Transverse colon (tissue), 4 donors: ENCODE measurements at regions not wholly inside any gene's neighbourhood (a gene's known extent, or its start where the extent isn't known, plus 50 kb on each side); places are given as distances from the start of the nearest gene placed in this dataset.

Experiments
- DNase-seq: peaks from one replicate; pipeline ENCODE4 v3.0.0-alpha.2; 2019
- H3K27ac ChIP-seq, 4 donors: fragments of 200-600 bp; sonication (generic); 2 replicates each; pipeline ENCODE4 v1.5.1; 2016 to 2018; ENCODE audit warnings: inconsistent platforms in 4 of 4
- H3K27me3 ChIP-seq: fragments of 200-600 bp; sonication (generic); 2 replicates; pipeline ENCODE4 v1.5.1; 2017; ENCODE audit warnings: inconsistent platforms
- H3K36me3 ChIP-seq, 4 donors: fragments of 200-600 bp; sonication (generic); 2 replicates each; pipeline ENCODE4 v1.5.1; 2017 to 2019; ENCODE audit warnings: inconsistent platforms in 4 of 4
- H3K4me1 ChIP-seq, 4 donors: fragments of 200-600 bp; sonication (generic); 2 replicates each; pipeline ENCODE4 v1.5.1; 2017 to 2020; ENCODE audit warnings: inconsistent platforms in 4 of 4
- H3K4me3 ChIP-seq, 4 donors: fragments of 200-600 bp; sonication (generic); 1 replicate in 1 of 4; 2 replicates in 3 of 4; pipeline versions ENCODE4 v1.5.1 to v1.6.1; 2017 to 2019; ENCODE audit warnings: inconsistent platforms in 4 of 4
- H3K9me3 ChIP-seq, 2 donors: fragments of 200-600 bp; sonication (generic); 2 replicates each; pipeline ENCODE4 v1.5.1; 2017 to 2019; ENCODE audit warnings: inconsistent platforms in 2 of 2
- EP300 ChIP-seq: sonication (generic); formaldehyde crosslinking; IDR thresholded peaks from one replicate; pipeline ENCODE4 v1.6.1; 2017; ENCODE audit warnings: antibody characterized with exemption, low read depth
- POLR2A ChIP-seq: fragments of 450-650 bp; IDR thresholded peaks from one replicate; pipeline ENCODE4 v1.6.1; 2016; ENCODE audit warnings: antibody characterized with exemption, mild to moderate bottlenecking, moderate library complexity
- POLR2AphosphoS5 ChIP-seq, 3 donors: sonication (generic); formaldehyde crosslinking; IDR thresholded peaks; one replicate each; pipeline ENCODE4 v1.6.1; 2016; ENCODE audit warnings: antibody characterized with exemption in 3 of 3
- WGBS, 2 donors: methylation state at CpG; one replicate each; pipeline ENCODE4 v1.1.5; 2018; ENCODE audit warnings: low coverage in 1 of 2; 5-methylcytosine and 5-hydroxymethylcytosine counted together
- in situ Hi-C, 4 donors: fragments of 200-750 bp; cut with MboI; loops; one replicate each; pipeline versions ENCODE4 v1.15.0 to v1.15.1; 2017; ENCODE audit warnings: low sequenced_read_pairs in 3 of 4, low pct_ligation_motif_present in 1 of 4, low pct_unique_long_range_greater_than_20kb in 1 of 4
- intact Hi-C: fragments of 100-400 bp; cut with DNase I; formaldehyde crosslinking; loops from one replicate; pipeline ENCODE4 v1.15.1; 2023; ENCODE audit warnings: low total_unique reads
- TF ChIP-seq, protein P1 (sequence below), 5 experiments: fragments of 200-600 bp in 3 of 5; fragments of 450-650 bp in 2 of 5; sonication (generic) in 3 of 5; IDR thresholded peaks; 1 replicate in 2 of 5; 2 replicates in 3 of 5; pipeline ENCODE4 v1.5.1; 2016 to 2017; ENCODE audit warnings: antibody characterized with exemption in 5 of 5, inconsistent platforms in 3 of 5, mild to moderate bottlenecking in 2 of 5, moderate library complexity in 1 of 5

DNA sequence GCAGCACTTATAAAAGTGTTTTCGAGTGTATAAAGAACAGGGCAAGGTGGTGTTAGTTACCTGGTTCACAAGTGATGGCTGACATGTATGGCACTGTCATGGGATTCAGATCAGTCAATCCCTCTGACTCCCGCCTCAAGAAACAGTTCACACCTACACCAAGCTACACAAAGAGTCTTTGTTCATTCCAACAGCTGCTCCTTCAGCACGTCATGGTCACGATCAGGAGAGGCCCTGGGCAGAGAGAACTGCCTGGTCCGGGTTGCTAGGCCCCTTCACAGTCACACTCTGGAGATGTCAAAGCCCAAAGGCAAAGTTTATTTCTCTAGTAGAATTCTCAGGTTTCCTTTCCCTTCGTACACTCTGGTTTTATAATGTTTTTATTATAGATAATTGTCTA is 426.7 kb downstream of the ZSWIM6 start:
- TF ChIP-seq EP300: no peak
- no peak for TF ChIP-seq POLR2A
- TF ChIP-seq POLR2AphosphoS5 (IDR thresholded peaks at IDR 0.05): no peak
- in situ Hi-C loops: no loop called here
- H3K27me3 ChIP-seq: no peaks in the 10 kb centered on the region
- H3K4me3 ChIP-seq: no peak overlapping the region
- intact Hi-C loops: no loop called here
- no peak overlapping the region for H3K27ac ChIP-seq
- no peaks in the 10 kb centered on the region for H3K4me1 ChIP-seq
- peaks cover 0 to 4% of the 10 kb centered on the region in 2 donors for H3K9me3 ChIP-seq
- WGBS, 2 donors: 21 to 58% methylated on average over 6 of the region's 6 CpGs
- H3K36me3 ChIP-seq: no peaks in the 10 kb centered on the region
- no peak for DNase-seq

DNA sequence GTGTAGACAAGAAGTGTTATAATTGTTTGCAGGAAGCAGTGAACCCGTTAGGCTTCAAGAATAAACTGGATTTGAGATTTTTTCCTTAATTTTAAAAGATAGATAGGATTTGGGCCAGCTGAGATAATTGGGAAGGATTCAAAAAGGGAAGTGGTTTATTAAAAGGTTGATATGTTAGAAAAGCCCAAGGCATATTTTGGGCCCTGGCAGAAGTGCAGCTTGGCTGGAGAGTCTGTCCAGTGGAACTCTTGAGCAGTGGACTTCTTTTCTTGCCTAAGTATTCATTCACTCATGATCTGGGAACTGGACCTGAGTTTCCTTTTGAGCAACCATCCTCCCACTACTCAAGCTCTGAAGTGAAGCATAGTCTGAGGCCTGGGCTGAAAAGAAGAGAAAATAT is 433.4 kb downstream of the ZSWIM6 start:
- intact Hi-C loops (no loop called here), in situ Hi-C loops (no loop called here)
- H3K27me3 ChIP-seq: peaks cover 3% of the 10 kb centered on the region
- WGBS, 2 donors: 50 to 63% methylated on average over 1 of the region's 1 CpG
- H3K27ac ChIP-seq: no peak overlapping the region
- H3K36me3 ChIP-seq: no peaks in the 10 kb centered on the region
- no peaks in the 10 kb centered on the region for H3K4me1 ChIP-seq
- H3K9me3 ChIP-seq: peaks cover 0 to 4% of the 10 kb centered on the region in 2 donors
- TF ChIP-seq POLR2A (no peak), POLR2AphosphoS5 (IDR thresholded peaks at IDR 0.05) (no peak), EP300 (no peak)
- TF ChIP-seq, protein P1, sequence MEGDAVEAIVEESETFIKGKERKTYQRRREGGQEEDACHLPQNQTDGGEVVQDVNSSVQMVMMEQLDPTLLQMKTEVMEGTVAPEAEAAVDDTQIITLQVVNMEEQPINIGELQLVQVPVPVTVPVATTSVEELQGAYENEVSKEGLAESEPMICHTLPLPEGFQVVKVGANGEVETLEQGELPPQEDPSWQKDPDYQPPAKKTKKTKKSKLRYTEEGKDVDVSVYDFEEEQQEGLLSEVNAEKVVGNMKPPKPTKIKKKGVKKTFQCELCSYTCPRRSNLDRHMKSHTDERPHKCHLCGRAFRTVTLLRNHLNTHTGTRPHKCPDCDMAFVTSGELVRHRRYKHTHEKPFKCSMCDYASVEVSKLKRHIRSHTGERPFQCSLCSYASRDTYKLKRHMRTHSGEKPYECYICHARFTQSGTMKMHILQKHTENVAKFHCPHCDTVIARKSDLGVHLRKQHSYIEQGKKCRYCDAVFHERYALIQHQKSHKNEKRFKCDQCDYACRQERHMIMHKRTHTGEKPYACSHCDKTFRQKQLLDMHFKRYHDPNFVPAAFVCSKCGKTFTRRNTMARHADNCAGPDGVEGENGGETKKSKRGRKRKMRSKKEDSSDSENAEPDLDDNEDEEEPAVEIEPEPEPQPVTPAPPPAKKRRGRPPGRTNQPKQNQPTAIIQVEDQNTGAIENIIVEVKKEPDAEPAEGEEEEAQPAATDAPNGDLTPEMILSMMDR (IDR thresholded peaks at IDR 0.05): no peak
- H3K4me3 ChIP-seq: no peak overlapping the region
- DNase-seq: no peak

DNA sequence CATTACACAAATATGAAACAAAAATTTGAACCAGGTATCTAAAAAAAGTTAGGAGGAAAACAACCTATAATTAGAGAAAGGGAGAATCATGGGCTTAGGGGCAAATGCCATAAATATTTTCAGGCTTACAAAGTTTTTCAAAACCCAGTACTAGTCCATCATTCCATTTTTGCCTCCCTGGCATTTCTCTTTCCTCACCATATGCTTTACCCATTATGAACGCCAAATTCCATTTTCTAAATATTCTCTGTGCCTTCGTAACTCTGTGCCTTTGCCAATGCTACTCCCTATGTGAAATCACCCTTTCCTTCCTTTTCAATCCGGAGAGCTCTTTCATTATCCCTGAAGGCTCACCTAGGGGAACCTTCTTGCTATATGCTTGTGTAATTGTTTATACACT is 434.1 kb downstream of the ZSWIM6 start:
- WGBS, 2 donors: 84 to 85% methylated on average over 3 of the region's 3 CpGs
- Histone ChIP-seq H3K27me3 (peaks cover 9% of the 10 kb centered on the region), H3K9me3 (peaks cover 0 to 4% of the 10 kb centered on the region in 2 donors), H3K36me3 (no peaks in the 10 kb centered on the region), H3K27ac (no peak overlapping the region), H3K4me1 (no peaks in the 10 kb centered on the region), H3K4me3 (no peak overlapping the region)
- no peak for DNase-seq
- in situ Hi-C loops: no loop called here
- no peak for TF ChIP-seq POLR2AphosphoS5 (IDR thresholded peaks at IDR 0.05)
- no peak for TF ChIP-seq EP300
- TF ChIP-seq POLR2A: no peak
- TF ChIP-seq, protein P1 (IDR thresholded peaks at IDR 0.05): no peak
- intact Hi-C loops: no loop called here

DNA sequence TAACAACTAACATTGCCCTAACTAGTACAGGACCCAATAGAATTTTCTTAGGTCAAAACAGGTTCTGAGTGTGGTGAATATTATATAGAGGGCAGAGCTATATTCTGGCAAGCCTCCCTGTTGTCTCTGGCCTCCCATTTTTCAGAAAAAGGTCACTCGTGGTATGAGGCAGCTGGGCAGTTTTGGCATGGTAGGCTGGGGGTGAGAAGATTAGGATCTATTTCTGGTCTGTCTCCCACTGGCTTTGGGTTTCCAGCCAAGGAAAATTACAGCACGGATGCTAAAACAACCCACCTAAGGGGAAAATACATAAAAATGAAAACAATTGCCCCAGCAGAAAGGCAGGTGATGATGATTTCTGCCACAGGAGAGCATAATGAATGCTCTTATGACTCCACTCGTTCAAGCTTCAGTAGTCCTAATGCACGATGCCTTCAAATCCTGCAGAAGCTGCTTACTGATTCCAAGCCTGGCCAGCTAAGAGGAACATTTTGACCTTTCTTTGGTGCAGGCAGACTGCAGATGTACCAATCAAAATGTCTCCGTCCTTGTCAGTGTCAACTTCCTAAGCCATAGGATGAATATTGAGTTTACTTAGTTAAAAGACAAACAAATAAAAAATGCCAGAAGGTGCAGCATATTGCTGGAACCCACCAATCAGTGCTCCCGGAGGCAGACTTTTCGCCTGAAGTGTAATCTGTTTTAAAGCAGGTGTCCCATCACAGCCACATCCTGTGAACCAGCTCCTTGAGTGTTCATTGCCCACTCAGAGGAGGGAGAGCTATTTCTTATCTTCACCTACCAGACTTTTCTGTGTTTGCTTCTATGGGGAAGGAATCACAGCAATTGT is 435.4 kb downstream of the ZSWIM6 start:
- in situ Hi-C loops (no loop called here), intact Hi-C loops (no loop called here)
- Histone ChIP-seq H3K4me3 (no peak overlapping the region), H3K27ac (no peak overlapping the region), H3K4me1 (no peaks in the 10 kb centered on the region), H3K9me3 (no peaks in the 10 kb centered on the region), H3K36me3 (no peaks in the 10 kb centered on the region), H3K27me3 (peaks cover 11% of the 10 kb centered on the region)
- no peak for TF ChIP-seq POLR2AphosphoS5 (IDR thresholded peaks at IDR 0.05)
- TF ChIP-seq POLR2A: no peak
- TF ChIP-seq, protein P1 (IDR thresholded peaks at IDR 0.05): no peak
- TF ChIP-seq EP300: no peak
- no peak for DNase-seq
- 70 to 74% methylated on average over 3 to 7 of the region's 7 CpGs for WGBS, 2 donors
